ENCODE measurements at regions not wholly inside any gene's neighbourhood (a gene's known extent, or its start where the extent isn't known, plus 50 kb on each side); places are given as distances from the start of the nearest gene placed in this dataset.

GRCh38 chr12:69157023-69157655, 82.2 kb upstream of the CPSF6 start:
- TF ChIP-seq CTCF (IDR thresholded peaks at IDR 0.05) (peak; percentile 80 to 98 (median 96)), POLR2A (IDR thresholded peaks at IDR 0.05) (no peak)
